Epidermal melanocyte (primary cell): ENCODE measurements at regions not wholly inside any gene's neighbourhood (a gene's known extent, or its start where the extent isn't known, plus 50 kb on each side); places are given as distances from the start of the nearest gene placed in this dataset.

Source experiments
- DNase-seq: peaks from one replicate; pipeline ENCODE4 v3.0.0; 2011; ENCODE audit warnings: low spot score; ENCODE audit not compliant: insufficient read length

GRCh38 chr3:117074826-117075225, 365.2 kb downstream of the TUSC7 start:
- DNase-seq: no peak

DNA sequence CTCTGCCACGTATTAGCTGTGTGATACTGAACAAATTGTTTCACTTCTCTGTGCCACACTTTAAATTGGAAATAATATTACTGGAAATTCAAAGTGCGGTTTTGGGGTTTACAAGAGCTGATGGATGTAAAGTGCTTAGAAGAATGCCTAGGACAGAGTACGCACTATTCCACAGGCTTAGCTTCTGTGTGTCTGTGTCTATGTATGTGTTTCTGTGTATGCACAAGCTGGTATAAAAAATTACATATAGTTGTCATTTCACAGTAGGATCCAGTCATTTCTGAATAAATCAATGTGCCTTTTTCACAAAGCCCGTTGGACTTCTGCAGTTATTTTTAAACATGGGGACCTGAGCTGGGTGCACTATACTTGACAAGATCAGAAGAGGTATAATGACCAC, 370.4 kb downstream of the TUSC7 start:
- no peak for DNase-seq

GRCh38 chr3:117080872-117081271, 371.3 kb downstream of the TUSC7 start:
- DNase-seq: no peak

GRCh38 chr3:117084277-117084676, 374.7 kb downstream of the TUSC7 start:
- no peak for DNase-seq

DNA sequence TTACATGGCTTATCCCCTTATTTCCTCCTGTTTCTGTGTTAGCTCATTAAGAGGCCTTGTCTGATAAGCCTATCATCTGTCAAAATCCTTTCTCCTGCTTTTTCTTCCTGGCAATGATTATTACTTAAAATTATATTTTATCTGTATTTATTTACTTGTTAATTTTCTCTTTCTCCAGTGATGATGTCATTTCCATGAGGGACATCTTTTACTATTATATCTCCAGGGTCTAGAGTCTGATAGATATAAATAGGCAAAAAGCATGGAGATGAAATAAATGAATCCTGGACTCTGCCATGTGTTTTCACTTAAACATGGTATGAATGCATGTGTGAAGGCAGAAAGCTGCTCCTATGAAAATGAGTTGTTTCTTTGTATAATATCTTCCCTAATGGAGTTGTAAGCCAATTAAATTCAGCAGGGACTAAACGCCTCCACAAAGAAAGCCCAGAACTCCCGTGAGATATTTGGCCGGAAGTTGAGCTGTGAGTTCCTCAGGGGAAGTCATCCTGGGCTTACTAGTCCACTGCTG, 375.2 kb downstream of the TUSC7 start:
- no peak for DNase-seq

- no peak for DNase-seq
Measured at GRCh38 chr3:117091676-117092075, 382.1 kb downstream of the TUSC7 start.

DNA sequence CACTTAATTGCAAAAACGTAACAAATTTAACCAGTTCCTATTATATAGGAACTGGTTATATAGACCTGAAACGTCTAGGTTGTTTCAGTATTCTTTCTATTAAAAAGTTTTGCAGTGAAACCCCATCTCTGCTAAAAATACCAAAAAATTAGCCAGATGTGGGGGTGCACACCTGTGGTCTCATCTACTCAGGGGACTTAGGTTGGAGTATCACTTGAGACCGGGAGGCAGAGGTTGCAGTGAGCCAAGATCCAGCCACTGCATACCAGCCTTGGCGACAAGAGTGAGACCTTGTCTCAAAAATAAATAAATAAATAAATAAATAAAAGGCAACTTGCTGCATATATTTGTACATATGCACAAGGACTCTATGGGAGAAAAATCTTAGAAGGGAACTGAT, 387.0 kb downstream of the TUSC7 start:
- no peak for DNase-seq

DNA sequence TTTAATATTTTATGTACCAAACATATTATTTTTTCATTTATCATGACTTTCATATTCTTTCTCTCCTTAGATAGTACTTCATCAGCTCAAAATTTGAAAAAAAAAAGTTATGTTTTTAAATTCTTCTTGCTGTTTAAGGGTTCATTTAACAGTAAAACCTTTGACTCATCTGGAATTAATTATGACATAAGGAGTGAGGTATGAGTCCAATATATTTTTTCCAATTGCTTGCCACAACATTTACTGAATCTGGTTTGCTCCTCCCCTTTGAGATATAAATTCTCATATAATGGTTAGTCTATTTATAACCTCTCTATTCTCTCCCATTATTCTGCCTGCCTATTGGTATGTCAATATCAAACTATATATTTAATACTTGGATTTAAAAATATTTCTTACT, 387.8 kb downstream of the TUSC7 start:
- DNase-seq: no peak

DNA sequence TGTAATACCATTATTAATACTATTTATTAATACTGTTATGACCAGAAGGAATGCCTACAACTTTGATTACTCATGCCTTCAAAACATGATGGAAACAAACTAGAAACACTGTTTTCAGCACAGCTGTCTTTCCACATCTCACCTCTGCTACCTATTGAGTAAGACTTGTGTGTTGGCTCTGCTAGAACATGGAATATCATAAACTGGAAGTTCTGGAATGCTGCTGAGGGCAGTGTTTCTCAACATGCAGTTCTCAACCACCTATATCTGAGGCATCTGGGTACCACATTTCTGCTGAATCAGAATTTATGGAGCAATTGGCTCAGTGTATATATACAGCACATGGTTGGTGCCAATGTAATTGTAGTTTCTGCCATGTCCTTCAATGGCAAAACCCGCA, 392.1 kb downstream of the TUSC7 start:
- DNase-seq: no peak

DNA sequence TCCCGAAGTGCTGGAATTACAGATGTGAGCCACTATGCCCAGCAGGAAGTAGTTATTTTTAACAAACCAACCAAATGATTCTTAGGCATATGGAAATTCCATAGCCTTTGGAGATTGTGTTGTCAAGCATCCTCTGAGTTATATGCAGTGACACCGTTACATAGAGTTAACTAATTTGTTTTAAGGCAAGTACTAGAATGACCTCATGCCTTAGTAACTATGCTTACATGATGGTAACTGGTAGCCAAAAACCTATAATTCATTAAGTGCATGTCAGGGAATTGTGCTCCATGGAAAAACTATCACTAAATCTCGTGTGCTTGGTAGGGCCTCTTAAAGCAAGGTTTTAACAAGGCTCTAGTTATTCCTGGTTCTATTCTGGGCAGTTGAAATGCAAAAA, 392.8 kb downstream of the TUSC7 start:
- no peak for DNase-seq

- no peak for DNase-seq
Measured at GRCh38 chr3:117103675-117104074, 394.1 kb downstream of the TUSC7 start.

DNA sequence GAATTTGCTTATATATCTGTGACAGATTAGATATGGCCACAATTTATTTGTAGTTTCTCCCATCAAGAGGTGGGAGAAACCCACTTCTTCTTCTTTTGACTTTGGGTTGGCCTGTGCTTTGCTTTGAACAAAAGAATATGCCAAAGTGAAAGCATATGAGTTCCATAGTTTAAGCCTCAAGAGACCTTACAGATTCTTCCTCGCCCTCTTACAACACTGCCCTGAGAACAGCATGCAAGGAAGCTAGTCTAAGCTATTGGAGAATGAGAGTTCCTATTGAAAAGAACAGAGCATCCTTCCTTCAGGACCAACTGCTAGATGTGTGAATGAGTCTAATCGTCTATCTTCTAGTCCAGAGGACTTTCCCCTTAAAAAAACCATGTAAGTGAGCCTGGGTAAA, 394.8 kb downstream of the TUSC7 start:
- no peak for DNase-seq

DNA sequence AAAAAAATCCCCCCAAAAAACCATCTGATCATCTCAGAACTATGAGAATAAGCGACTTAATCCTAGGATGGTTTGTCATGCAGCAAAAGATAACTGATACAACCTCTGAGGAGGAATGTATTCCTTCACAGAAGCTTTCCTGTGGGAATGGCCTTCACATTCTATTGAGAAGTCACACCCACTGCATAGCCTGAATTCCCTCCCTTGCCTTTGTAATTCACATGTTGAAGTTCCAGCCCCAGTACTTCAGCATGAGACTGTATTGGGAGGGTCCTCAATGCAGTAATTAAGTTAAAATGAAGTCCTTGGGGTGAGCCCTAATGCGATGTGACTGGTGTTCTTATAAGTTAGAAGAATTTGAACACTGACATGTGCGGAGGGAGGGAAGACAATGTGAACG, 395.2 kb downstream of the TUSC7 start:
- no peak for DNase-seq

GRCh38 chr3:117105686-117106085, 396.1 kb downstream of the TUSC7 start:
- no peak for DNase-seq

DNA sequence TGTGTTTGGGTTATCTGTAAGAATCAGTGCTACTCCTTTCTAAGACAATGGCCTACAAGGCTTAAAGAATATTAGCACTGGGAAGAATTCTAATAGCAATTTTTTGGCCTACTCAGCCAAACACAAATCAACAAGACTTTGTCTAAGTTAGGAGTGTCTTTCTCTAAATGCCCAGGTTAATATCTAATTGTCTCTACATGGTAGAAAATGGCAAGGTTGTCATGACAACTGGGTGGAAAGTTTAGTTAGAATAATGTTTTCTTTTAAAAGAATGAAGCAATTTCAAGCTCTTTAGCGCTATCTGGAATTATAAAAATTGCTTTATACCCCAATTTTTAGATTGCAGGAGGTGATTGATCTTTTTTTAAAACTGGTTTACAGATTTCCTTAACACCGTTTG, 396.8 kb downstream of the TUSC7 start:
- DNase-seq: no peak

GRCh38 chr3:117107946-117108345, 398.4 kb downstream of the TUSC7 start:
- no peak for DNase-seq

- no peak for DNase-seq
Measured at GRCh38 chr3:117109178-117109577, 399.6 kb downstream of the TUSC7 start.

DNA sequence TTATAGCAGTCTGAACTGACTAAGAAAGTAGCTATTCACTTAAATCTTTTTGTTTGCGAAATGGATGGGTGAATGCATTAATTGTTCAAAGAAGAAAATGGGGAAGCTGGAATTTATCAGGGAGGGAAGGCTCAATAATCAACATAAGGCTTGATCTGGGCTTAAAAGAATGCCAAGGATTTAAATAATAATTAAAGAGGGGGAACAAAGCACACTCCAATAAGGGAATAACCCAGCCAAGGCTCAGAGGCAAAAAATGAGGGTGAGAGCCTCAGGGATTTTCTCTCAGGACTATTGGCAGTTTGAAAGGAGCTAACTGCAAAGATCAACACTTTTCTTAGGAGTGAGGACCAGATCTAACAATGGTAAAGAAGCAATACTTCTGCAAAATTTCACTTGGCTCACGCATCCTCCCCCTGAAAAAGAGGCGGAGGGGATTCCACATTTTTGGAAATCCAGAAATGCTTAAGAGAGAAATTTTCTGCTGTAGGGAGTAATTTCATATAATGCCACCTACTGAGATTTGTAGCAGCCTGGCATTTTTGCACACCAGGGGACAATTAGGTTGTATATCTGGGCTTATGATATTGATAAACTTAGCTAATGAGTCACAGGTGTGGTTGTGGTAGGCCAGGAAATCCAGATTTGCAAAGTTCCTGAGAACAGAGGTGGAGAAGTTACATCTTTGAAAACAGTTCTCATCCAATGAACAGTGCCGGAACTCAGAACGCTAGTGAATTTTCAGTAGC, 405.1 kb downstream of the TUSC7 start:
- DNase-seq: no peak

DNA sequence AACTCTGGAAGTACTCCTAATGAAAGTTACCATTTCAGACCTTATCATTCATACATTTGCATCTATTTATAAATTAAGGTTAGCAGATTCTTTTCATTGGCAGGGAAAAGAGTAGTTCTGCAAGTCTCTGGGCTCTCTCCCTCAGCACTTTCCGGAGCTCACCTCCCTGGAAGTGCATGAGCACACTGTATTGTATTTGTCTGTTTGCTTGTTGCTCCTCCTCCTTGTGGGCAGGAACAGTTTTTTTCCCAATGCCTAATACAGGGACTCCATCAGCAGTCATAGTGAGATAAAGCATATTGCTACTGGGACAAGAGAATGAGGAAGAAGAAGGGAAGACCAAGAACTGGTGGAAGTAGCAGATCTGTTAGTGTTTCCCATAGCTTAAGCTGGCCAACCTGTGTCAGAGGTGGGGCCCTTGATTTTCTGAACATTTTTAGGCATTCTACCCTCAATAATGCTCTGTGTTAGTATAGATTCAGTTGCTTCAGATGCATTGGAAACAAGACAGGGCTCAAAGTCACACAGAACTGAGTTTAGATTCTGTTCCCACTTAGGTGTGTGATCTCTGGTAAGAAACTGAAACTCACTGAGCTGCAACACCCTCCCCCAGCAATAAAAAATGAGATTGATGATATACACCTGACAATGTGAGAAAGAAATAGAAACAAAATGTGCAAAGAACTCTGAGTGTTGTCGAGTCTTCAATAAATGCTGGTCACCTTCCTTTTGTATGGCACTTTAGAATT, 407.8 kb downstream of the TUSC7 start:
- no peak for DNase-seq

GRCh38 chr3:117118604-117119003, 409.0 kb downstream of the TUSC7 start:
- no peak for DNase-seq

GRCh38 chr3:117120014-117120413, 410.4 kb downstream of the TUSC7 start:
- no peak for DNase-seq

DNA sequence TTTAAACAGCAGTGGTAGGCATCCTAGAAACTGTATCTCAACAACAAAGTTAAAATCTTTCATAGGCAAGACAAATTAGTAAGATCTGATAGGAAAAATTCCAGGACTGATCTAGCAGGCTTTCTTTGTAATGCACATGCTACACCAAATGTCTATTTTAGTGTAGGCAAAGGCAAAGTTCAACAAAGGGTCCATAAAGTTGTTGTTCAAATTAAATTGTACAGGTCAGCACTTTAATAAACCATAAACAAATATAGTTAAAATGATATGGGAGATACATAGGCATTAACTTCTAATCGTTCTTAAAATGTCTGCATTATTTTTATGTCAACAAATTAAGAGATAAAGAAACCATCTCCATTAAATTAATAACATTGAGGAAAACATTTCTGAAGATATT, 413.0 kb downstream of the TUSC7 start:
- DNase-seq: no peak

DNA sequence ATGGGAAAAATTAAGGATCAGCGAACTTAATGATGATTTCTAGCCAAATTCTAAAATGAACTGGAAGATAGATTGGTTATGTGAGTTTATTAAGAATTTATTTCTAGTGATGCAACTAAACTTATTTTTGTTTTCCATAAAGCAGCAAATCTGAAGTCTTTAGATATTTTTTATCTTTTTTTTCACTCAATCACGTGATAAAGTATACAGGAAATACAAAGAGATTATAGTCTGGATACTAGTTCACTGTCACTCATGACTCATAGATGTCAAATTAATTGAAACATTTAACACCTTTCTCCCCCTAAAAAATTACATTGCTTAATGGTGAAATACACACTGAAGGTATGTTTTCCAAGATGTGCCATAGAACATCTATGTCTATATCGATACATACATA, 416.9 kb downstream of the TUSC7 start:
- no peak for DNase-seq
